Activated CD8-positive, alpha-beta memory T cell treated with anti-CD3 and anti-CD28 coated beads for 1 hour (primary cell): ENCODE measurements at regions not wholly inside any gene's neighbourhood (a gene's known extent, or its start where the extent isn't known, plus 50 kb on each side); places are given as distances from the start of the nearest gene placed in this dataset.
"Not testable (repeated sequence)": the region's sequence is repeated elsewhere in the genome, so short reads cannot be mapped to it uniquely, and the experiment has no call there.

Source experiments
- DNase-seq, 2 donors: peaks; one replicate each; pipeline ENCODE4 v3.0.0-alpha.2; 2020; ENCODE audit warnings: low read depth in 1 of 2; ENCODE audit errors: extremely low read depth in 1 of 2

- DNase-seq = no peak
Observed at GRCh38 chr14:106062502-106063272, 536.3 kb downstream of the TMEM121 start.

DNA sequence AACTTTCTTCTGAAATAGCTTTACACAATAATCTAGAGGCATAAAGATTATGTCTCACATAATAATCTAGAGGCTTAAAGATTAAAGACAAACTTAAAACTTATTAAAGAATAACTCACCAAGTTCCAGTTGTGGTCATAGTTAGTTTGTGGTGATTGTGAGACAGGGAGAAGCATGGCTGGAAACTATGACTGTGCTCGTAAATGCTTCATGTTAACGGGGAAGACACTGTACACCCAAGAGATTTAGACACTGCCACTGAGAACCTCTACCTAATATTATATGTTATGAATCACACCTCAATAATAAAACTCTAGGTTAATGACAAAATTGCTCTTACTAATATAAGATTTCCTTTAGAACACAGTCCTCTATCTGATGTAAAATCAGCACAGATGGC, 541.6 kb downstream of the TMEM121 start:
- DNase-seq = no peak

- DNase-seq = no peak
Observed at GRCh38 chr14:106069804-106070625, 543.6 kb downstream of the TMEM121 start.

GRCh38 chr14:106080922-106081321, 554.5 kb downstream of the TMEM121 start:
- DNase-seq = no peak

- not testable (repeated sequence) for DNase-seq
Observed at GRCh38 chr14:106081721-106082120, 555.3 kb downstream of the TMEM121 start.

DNA sequence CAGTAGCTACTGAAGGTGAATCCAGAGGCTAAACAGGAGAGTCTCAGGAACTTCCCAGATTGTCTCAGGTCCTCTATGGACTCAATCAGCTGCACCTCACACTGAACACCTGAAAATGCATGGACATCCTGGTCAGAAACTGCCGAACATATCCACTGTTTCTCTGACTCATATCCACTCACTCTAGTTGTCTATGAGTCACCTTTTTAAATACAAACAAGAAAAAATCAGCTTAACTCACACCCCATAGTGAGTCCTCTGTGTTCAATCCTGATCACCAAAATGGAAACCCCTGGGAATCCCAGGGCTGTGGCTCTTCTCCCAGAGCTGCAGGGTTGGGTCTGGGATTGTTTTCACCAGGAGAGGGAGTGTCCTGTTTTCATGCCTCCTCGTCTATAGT, 556.7 kb downstream of the TMEM121 start:
- no peak for DNase-seq

GRCh38 chr14:106087837-106088236, 561.5 kb downstream of the TMEM121 start:
- no peak for DNase-seq

DNA sequence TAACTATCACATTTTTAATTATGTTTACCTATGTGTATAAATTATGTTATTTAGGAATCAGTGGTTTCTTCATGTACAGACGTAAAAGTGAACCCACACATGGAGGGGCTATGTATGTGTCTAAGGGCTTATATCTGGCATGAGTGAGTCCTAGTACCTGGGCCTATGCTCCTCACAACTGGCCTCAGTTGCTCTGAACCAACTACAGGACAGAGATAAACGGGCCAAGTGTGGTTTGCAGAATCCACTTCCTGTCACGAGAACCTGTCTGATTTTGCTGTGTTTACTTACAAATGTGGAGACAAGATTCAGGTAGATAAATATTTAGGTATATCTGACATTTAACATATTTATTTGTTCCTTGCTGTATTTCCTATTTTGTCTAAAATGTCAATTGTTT, 562.5 kb downstream of the TMEM121 start:
- DNase-seq = not testable (repeated sequence)

DNA sequence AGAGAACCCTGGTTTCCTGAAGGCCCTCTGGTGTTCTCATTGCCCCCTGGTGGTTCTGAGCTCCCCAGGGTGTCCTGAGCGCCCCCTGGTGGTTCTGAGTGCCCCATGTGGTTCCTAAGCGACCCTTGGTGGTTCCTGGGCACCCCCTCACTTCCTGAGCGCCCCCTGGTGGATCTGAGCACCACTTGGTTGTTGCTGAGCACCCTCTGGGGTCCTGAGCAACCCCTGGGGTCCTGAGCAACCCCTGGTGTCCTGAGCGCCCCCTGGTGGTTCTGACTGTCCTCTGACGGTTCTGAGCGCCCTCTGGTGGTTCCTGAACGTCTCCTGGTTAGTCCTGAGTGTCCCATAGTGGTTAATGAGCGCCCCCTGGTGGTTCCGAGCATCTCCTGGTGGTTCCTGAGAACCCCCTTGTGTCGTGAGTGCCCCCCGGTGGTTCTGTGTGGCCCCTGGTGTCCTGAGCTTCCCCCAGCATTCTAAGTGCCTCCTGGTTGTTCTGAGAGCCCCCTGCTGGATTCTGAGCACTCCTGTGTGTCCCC, 568.3 kb downstream of the TMEM121 start:
- DNase-seq = no peak

- DNase-seq = no peak
Observed at GRCh38 chr14:106107703-106108102, 581.3 kb downstream of the TMEM121 start.

DNA sequence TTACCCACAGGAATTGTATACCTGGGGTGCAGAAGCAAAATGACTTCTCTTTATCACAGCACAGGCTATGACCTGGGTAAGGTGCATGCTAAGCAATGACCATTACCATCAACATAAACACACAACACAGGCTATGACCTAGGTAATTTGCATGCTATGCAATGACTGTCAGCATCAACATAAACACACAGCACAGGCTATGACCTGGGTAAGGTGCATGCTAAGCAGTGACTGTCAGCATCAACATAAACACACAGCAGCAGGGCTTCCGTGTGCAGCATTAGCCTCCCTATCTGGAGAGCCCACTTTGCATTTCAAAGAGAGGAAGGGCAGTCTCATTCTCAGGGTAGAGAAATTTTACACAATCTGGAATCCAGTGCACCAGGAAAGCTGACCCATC, 583.0 kb downstream of the TMEM121 start:
- no peak for DNase-seq

- no peak for DNase-seq
Observed at GRCh38 chr14:106115401-106115800, 589.0 kb downstream of the TMEM121 start.

GRCh38 chr14:106116339-106116930, 590.1 kb downstream of the TMEM121 start:
- DNase-seq = not testable (repeated sequence)

DNA sequence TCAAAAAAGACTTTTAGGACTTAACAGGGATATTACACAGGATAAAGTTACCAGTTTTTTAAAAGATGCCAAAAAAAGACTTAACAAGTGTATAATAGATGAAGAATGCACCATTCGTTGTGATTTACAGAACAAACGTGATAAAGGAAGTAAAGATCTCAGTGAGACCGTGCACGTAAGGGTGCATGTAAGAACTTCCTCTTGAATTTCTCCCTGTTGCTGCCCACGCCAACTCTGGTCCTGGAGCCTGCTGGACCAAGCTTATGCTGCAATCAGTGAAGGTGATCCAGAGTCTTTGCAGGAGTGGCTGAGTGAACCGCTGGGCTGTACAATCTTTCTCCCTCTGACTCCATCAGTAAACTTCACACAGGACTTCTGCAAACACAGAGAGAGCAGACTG, 593.7 kb downstream of the TMEM121 start:
- DNase-seq = no peak

GRCh38 chr14:106129274-106129673, 602.9 kb downstream of the TMEM121 start:
- DNase-seq = no peak

- not testable (repeated sequence) for DNase-seq
Observed at GRCh38 chr14:106129904-106130661, 603.7 kb downstream of the TMEM121 start.

GRCh38 chr14:106133126-106133525, 606.7 kb downstream of the TMEM121 start:
- DNase-seq = not testable (repeated sequence)

GRCh38 chr14:106134886-106135285, 608.5 kb downstream of the TMEM121 start:
- no peak for DNase-seq

DNA sequence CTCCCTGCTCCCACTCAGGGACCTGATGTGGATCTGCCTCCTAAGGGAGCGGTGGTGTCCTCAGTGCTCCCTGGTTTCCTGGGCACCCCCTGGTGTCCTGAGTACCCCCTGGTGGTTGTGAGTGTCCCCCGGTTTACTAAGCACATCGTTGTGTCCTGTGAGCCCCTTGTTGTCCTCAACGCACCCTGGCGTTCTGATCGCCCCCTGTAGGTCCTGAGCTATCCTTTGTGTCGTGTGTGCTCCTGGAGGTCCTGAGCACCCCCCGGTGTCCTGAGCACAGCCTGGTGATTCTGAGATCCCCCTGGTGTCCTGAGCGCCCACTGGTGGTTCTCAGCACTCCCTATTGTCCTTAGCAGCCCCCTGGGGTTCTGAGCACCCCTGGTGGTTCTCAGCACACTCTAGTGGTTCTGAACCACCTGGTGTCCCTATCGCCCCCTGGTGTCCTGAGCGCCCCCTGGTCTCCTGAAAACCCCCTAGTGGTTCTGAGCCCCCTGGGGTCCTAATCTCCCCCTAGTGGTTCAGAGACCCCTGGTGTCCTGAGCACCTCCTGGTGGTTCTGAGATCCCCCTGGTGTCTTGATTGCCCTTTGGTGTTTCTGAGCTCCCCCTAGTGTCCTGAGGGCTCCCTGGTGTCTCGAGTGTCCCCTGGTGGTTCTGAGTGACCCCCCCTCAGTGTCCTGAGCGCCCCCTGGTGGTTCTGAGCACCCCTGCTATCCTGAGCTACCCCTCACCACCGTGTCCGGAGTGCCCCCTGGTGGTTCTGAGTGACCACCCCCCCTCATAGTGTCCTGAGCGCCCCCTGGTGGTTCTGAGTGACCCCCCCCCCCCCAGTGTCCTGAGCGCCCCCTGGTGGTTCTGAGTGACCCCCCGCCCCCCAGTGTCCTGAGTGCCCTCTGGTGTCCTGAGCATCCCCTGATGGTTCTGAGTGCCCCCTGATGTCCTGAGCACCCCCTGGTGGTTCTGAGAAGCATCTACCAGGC, 615.1 kb downstream of the TMEM121 start:
- no peak for DNase-seq
